Gastroesophageal sphincter (tissue), 3 donors: ENCODE measurements at regions not wholly inside any gene's neighbourhood (a gene's known extent, or its start where the extent isn't known, plus 50 kb on each side); places are given as distances from the start of the nearest gene placed in this dataset.

Experiments
- EP300 ChIP-seq: sonication (generic); formaldehyde crosslinking; IDR thresholded peaks from one replicate; pipeline ENCODE4 v1.6.1; 2017; ENCODE audit warnings: antibody characterized with exemption, mild to moderate bottlenecking
- POLR2A ChIP-seq, 2 donors: fragments of 450-650 bp; IDR thresholded peaks; one replicate each; pipeline ENCODE4 v1.6.1; 2017; ENCODE audit warnings: antibody characterized with exemption in 2 of 2, mild to moderate bottlenecking in 2 of 2, moderate library complexity in 1 of 2
- TF ChIP-seq, protein P1 (sequence below), 4 experiments: fragments of 200-600 bp in 2 of 4; fragments of 450-650 bp in 2 of 4; sonication (generic) in 1 of 4; IDR thresholded peaks; one replicate each; pipeline ENCODE4 v1.5.1; 2017 to 2019; ENCODE audit warnings: antibody characterized with exemption in 4 of 4, mild to moderate bottlenecking in 2 of 4, moderate library complexity in 2 of 4

DNA sequence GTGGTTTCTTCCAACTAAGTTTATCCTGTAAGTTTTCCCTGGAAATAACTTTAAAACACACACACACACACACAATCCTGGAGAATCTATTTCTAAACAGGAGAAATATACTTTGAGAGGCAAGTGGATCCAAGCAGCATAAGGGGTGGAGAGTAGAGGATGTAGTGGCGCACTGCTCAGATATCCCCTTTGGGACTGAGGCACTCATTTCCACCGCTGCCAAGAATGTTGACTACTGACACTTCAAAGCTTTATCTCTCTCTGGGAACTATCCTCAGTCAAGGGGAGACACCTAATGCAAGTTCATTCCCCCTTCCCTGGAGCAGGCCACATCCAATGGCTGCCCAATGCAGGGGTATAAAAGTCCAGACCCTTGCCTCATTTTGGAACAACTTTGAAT, 75.8 kb downstream of the CAPZA3 start:
- no peak for TF ChIP-seq POLR2A (IDR thresholded peaks at IDR 0.05)
- TF ChIP-seq, protein P1, sequence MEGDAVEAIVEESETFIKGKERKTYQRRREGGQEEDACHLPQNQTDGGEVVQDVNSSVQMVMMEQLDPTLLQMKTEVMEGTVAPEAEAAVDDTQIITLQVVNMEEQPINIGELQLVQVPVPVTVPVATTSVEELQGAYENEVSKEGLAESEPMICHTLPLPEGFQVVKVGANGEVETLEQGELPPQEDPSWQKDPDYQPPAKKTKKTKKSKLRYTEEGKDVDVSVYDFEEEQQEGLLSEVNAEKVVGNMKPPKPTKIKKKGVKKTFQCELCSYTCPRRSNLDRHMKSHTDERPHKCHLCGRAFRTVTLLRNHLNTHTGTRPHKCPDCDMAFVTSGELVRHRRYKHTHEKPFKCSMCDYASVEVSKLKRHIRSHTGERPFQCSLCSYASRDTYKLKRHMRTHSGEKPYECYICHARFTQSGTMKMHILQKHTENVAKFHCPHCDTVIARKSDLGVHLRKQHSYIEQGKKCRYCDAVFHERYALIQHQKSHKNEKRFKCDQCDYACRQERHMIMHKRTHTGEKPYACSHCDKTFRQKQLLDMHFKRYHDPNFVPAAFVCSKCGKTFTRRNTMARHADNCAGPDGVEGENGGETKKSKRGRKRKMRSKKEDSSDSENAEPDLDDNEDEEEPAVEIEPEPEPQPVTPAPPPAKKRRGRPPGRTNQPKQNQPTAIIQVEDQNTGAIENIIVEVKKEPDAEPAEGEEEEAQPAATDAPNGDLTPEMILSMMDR (IDR thresholded peaks at IDR 0.05), result no peak
- TF ChIP-seq EP300, result no peak
